Panc1 (cell line): ENCODE measurements at regions not wholly inside any gene's neighbourhood (a gene's known extent, or its start where the extent isn't known, plus 50 kb on each side); places are given as distances from the start of the nearest gene placed in this dataset.

Source experiments
- TF ChIP-seq, protein P1 (sequence below): fragments of 450-650 bp; IDR thresholded peaks from 2 replicates; pipeline ENCODE4 v1.5.1; 2017; ENCODE audit warnings: mild to moderate bottlenecking
- TF ChIP-seq, protein P2 (sequence below), 2 experiments: IDR thresholded peaks; 2 replicates each; pipeline ENCODE4 v1.6.1; 2011 to 2012; ENCODE audit warnings: low read depth in 2 of 2, control low read depth in 1 of 2, low read length in 1 of 2, mild to moderate bottlenecking in 1 of 2, moderate library complexity in 1 of 2; ENCODE audit not compliant: insufficient read depth in 1 of 2

DNA sequence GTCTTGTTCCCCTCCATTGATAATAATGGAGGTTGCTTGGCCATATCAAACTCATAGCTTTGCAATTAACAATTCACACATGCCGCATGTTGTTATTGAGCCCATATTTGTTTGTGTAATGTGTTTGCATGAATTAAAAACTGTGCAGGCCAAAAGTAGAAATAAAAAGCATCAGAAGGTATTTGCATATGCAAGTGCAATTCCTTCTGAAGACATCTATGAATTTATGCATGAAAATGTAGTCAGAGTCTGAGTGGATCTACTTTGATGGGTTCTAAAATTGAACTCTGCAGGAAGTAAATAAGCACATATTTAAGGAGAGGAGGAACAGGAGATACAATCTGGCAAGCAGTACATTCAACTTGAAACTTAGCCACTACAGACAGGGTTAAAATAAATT is 1004.6 kb upstream of the WWC1 start:
- TF ChIP-seq, protein P1, sequence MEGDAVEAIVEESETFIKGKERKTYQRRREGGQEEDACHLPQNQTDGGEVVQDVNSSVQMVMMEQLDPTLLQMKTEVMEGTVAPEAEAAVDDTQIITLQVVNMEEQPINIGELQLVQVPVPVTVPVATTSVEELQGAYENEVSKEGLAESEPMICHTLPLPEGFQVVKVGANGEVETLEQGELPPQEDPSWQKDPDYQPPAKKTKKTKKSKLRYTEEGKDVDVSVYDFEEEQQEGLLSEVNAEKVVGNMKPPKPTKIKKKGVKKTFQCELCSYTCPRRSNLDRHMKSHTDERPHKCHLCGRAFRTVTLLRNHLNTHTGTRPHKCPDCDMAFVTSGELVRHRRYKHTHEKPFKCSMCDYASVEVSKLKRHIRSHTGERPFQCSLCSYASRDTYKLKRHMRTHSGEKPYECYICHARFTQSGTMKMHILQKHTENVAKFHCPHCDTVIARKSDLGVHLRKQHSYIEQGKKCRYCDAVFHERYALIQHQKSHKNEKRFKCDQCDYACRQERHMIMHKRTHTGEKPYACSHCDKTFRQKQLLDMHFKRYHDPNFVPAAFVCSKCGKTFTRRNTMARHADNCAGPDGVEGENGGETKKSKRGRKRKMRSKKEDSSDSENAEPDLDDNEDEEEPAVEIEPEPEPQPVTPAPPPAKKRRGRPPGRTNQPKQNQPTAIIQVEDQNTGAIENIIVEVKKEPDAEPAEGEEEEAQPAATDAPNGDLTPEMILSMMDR = no peak
- TF ChIP-seq, protein P2, sequence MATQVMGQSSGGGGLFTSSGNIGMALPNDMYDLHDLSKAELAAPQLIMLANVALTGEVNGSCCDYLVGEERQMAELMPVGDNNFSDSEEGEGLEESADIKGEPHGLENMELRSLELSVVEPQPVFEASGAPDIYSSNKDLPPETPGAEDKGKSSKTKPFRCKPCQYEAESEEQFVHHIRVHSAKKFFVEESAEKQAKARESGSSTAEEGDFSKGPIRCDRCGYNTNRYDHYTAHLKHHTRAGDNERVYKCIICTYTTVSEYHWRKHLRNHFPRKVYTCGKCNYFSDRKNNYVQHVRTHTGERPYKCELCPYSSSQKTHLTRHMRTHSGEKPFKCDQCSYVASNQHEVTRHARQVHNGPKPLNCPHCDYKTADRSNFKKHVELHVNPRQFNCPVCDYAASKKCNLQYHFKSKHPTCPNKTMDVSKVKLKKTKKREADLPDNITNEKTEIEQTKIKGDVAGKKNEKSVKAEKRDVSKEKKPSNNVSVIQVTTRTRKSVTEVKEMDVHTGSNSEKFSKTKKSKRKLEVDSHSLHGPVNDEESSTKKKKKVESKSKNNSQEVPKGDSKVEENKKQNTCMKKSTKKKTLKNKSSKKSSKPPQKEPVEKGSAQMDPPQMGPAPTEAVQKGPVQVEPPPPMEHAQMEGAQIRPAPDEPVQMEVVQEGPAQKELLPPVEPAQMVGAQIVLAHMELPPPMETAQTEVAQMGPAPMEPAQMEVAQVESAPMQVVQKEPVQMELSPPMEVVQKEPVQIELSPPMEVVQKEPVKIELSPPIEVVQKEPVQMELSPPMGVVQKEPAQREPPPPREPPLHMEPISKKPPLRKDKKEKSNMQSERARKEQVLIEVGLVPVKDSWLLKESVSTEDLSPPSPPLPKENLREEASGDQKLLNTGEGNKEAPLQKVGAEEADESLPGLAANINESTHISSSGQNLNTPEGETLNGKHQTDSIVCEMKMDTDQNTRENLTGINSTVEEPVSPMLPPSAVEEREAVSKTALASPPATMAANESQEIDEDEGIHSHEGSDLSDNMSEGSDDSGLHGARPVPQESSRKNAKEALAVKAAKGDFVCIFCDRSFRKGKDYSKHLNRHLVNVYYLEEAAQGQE (IDR thresholded peaks at IDR 0.05; ENCODE audit: insufficient read depth in 1 of 2, low read depth in 2 of 2, low read length in 1 of 2) = no peak
